GM20000 (cell line): ENCODE measurements at regions not wholly inside any gene's neighbourhood (a gene's known extent, or its start where the extent isn't known, plus 50 kb on each side); places are given as distances from the start of the nearest gene placed in this dataset.

Experiments
- DNase-seq: peaks from one replicate; pipeline ENCODE4 v3.0.0; 2012; ENCODE audit warnings: low spot score
- TF ChIP-seq, protein P1 (sequence below): IDR thresholded peaks from 2 replicates; pipeline ENCODE4 v1.5.1; 2012; ENCODE audit warnings: mild to moderate bottlenecking, control low read depth; ENCODE audit errors: extremely low read depth, missing control alignments

DNA sequence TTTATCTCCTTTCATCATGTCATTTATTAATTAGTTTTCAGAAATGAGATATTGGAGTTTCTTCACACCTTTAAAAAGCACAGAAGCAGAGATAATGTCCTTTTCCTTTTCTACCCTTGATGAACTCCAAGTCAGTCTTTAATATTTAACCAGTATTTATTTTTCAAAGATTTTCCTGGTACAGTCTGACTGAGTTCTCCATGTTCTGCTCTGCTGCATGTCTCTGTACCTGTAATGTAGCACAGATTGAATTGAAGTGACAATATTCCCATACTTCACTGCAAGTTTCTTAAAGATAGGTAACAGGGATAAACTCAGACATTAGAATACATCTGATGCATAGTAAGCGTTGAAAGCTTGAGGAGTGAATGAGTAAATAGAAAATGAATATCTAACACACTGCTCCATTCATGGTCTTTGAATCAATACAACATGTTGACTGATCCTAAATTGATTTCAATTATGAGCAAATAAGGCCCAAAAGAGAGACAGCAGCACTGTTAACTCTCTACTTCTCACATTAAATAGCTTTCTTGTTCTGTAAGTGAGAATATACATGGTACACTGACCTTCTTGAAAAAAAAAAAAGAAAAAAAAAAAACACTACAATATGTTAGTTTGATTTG is 1323.6 kb upstream of the PRR20A start:
- TF ChIP-seq, protein P1, sequence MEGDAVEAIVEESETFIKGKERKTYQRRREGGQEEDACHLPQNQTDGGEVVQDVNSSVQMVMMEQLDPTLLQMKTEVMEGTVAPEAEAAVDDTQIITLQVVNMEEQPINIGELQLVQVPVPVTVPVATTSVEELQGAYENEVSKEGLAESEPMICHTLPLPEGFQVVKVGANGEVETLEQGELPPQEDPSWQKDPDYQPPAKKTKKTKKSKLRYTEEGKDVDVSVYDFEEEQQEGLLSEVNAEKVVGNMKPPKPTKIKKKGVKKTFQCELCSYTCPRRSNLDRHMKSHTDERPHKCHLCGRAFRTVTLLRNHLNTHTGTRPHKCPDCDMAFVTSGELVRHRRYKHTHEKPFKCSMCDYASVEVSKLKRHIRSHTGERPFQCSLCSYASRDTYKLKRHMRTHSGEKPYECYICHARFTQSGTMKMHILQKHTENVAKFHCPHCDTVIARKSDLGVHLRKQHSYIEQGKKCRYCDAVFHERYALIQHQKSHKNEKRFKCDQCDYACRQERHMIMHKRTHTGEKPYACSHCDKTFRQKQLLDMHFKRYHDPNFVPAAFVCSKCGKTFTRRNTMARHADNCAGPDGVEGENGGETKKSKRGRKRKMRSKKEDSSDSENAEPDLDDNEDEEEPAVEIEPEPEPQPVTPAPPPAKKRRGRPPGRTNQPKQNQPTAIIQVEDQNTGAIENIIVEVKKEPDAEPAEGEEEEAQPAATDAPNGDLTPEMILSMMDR: no peak
- no peak for DNase-seq

DNA sequence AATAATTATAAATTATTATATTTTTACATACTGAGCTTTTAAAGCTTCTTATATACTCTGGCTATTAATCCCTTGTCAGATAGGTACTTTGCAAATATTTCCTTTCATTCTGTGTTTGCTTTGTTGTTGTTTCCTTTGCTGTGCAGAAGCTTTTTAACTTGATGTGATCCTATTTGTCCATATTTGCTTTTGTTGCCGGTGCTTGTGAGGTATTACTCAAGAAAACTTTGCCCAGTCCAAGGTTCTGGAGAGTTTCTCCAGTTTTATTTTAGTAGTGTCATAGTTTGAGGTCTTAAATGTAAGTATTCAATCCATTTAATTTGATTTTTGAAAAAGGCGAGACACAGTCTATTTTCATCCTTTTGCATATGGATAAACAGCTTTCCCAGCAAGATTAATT is 1319.9 kb upstream of the PRR20A start:
- DNase-seq: no peak

DNA sequence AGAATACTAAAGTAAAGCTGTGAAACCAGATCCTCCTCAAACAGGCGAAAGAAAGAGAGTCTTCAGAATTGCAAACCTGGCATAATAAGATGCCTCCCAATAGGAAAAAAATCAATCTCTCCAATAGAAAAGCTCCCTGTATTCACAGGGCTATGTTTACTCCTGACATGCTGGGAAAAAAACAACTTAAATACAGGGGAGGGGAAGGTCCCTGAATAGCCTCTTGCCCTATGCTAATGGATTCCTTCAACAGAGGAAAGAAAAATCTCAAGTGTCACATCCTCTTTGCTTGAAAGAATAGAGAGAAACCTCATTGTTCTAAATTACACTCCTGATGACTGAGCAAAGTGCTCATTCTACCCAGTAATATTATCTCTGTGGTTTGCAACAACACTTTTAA is 1271.1 kb upstream of the PRR20A start:
- DNase-seq: no peak
- TF ChIP-seq, protein P1: no peak

More for the DNA sequence above, 1319.9 kb upstream of the PRR20A start:
- TF ChIP-seq, protein P1: no peak

DNA sequence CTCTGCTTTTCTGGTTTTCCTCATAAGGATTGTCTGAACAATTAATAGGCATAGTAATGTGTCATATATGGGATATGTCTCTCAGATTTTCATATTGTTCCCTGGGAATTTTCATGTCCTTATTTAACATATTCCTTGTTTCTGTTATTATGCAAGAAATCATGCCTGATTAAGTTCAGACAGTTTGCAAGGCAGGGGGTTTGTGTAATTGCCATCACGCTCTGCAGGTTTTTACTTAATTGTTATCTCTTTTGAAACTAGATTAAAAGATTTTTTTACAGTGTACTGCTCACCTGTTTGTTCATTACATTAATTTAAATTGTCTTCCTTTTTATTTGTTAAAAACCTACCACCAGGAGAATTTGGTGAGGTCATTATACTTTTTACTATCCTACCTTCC is 1253.2 kb upstream of the PRR20A start:
- TF ChIP-seq, protein P1: no peak
- no peak for DNase-seq

DNA sequence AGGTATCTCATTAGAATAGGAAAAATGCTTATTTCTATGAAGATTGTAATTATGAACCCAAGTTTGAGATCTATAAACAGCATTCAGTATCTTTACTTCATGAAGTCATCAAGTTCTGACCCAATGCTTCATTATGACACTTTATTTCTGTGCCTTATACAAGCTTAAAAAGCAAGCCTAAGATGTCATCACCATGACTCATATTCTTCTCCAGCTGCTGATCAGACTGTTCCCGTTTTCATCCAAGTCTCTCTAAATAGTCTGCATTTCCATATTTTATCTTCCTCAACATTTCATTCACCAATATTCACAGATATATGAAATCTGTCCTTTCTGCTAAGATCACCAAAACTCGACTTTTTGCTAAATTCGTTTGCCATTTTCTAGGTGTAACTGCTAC is 1247.2 kb upstream of the PRR20A start:
- TF ChIP-seq, protein P1: no peak
- no peak for DNase-seq

DNA sequence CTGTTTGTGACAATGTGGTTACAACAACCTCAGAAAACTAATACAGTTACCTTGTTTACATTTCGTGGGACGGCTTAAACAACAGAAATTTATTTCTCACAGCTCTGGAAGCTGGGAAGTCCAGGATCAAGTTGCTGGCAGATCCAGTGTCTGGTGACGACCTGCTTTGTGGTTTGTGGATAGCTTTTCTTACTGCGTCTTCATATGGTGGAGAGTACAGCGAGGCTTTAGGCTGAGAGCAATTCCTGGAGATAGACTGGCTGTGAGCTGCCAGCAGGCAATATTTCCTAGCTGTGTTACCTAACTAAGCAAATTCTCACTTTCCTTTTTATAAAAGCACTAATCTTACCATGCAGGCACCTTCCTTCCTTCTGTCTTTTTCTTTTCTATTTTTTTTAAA is 1203.5 kb upstream of the PRR20A start:
- DNase-seq: no peak
- TF ChIP-seq, protein P1: no peak

DNA sequence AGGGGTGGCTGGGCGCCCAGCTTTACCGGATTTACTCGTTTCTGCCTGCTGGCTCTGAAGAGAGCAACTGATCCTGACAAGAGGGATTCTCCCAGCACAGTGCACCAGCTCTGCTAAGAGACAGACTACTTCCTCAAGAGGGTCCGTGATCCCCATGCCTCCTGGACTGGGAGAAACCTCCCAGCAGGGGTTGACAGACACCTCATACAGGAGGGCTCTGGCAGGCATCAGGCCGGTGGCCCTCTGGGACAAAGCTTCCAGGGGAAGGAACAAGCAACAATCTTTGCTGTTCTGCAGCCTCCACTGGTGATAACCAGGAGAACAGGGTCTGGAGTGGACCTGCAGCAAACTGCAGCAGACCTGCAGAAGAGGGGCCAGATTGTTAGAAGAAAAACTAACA is 1192.5 kb upstream of the PRR20A start:
- TF ChIP-seq, protein P1: no peak
- no peak for DNase-seq
